NT2/D1 (cell line): ENCODE measurements at regions not wholly inside any gene's neighbourhood (a gene's known extent, or its start where the extent isn't known, plus 50 kb on each side); places are given as distances from the start of the nearest gene placed in this dataset.

Experiments
- SUZ12 ChIP-seq: IDR thresholded peaks from 2 replicates; pipeline ENCODE4 v1.6.1; 2011; ENCODE audit not compliant: insufficient read length, insufficient read depth; ENCODE audit errors: extremely low read depth
- YY1 ChIP-seq: IDR thresholded peaks from 2 replicates; pipeline ENCODE4 v1.6.1; 2011; ENCODE audit not compliant: insufficient read length, insufficient read depth

DNA sequence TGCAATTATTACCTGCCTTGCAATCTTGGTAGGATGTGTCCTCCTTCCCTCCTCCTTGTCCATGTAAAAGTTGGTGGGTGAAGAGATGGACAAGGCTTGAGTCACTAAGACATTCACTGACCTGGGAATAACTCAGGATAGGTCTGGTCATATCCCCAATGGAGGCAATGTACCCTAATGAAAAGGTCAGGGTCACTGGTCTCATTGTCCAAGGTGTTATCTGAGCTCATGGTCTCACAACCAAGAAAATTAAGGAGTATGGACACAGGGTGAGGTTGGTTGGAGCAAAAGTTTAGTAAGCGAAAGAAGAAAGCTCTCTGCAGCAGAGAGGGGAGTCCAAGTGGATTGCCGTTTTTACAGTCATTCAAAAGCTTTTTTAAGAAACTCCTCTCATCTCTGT lies 179.0 kb downstream of the SNRPN start:
- TF ChIP-seq SUZ12 (no peak), YY1 (no peak)
